ENCODE measurements at regions not wholly inside any gene's neighbourhood (a gene's known extent, or its start where the extent isn't known, plus 50 kb on each side); places are given as distances from the start of the nearest gene placed in this dataset.
"Not testable (repeated sequence)": the region's sequence is repeated elsewhere in the genome, so short reads cannot be mapped to it uniquely, and the experiment has no call there.

DNA sequence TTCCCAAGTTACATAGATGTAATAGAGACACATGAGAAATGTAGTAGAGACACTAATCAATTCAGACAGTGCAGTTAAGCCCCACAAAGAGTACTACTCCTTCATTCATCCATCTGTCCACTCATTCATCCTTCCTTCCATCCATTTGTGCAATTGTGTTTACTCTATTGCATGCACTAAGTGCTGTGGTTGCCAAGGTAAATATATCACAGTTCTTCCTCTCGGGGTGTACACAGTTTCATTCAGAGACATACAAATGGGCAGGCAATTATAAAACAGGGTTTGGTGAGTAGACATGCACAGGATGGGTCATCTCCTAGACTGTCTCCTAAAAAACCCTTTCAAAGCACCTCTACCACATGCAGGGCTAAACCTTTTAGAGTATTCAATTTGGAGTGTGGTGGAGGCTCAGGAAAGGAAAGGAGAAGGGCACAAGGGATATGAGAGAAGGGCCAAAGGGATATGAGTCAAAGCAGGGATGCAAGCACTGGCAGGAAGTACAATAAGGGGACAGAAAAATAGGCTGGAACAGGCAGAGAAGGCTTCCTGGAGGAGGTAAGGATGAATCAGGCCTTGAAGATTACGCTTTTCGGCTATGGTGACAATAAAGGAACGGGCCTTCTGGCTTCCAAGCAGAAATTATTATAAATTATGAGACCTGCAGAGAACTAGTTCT is 153.6 kb upstream of the VKORC1L1 start:
- CTCF ChIA-PET (ENCODE audit: low intra/inter-chr PET ratio); BruUV-seq (replicated peaks); H3K4me2 ChIP-seq (ENCODE audit: insufficient read depth, low read length); intact Hi-C loops (cut with micrococcal nuclease); H2AFZ ChIP-seq (ENCODE audit: low read depth, low read length); DNase-seq (ENCODE audit: extremely low read depth in 1 of 4, low spot score in 3 of 4); POLR2A ChIA-PET; H3K36me3 ChIP-seq (ENCODE audit: control insufficient read depth, insufficient read depth, low read length); ATAC-seq; H3K9me1 ChIP-seq (ENCODE audit: control insufficient read depth, insufficient read depth, low read length); FAIRE-seq; H3K4me1 ChIP-seq (replicated peaks in 1 of 2; ENCODE audit: control insufficient read depth in 2 of 2, insufficient read depth in 2 of 2, low read length in 2 of 2); H3K27ac ChIP-seq (ENCODE audit: extremely low read depth, low read depth, low read length); H3K4me3 ChIP-seq; H3K79me2 ChIP-seq (ENCODE audit: control insufficient read depth, insufficient read depth, low read length); H3K9ac ChIP-seq (ENCODE audit: insufficient read depth in 1 of 2, low read depth in 2 of 2, low read length in 2 of 2); H3K9me3 ChIP-seq (replicated peaks; ENCODE audit: control insufficient read depth, insufficient read depth, low read depth, low read length); H4K20me1 ChIP-seq (replicated peaks; ENCODE audit: control insufficient read depth, insufficient read depth, low read length); H3K27me3 ChIP-seq (ENCODE audit: control insufficient read depth in 2 of 2, insufficient read depth in 2 of 2, low read length in 2 of 2); in situ Hi-C loops (cut with MboI): not testable (repeated sequence)
- 32% methylated on average over 2 of the region's 4 CpGs for WGBS (ENCODE audit: insufficient coverage, low coverage, missing lambda C conversion rate)

DNA sequence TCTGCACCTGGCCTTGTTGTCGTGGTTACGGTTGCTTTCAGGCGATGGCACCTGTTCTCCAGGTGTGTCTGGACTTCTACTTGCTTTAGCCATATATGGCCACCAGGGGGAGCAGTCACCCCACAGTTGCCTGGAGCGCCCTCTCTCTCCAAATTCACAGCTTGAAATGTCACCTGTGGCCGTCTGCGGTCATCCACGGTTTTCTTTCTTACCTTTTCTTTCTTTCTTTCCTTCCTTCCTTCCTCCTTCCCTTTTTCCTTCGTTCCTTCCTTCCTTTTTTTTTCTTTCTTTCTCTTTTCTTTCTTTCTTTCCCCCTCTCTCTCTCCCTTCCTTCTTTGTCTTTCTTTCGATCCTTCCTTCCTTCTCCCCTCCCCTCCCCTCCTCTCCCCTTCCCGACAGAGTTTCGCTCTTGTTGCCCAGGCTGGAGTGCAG is 150.5 kb upstream of the VKORC1L1 start:
- peak; percentile 85 for FAIRE-seq
- Histone ChIP-seq H2AFZ (ENCODE audit: low read depth, low read length) (no peak overlapping the region), H3K9ac (ENCODE audit: insufficient read depth in 1 of 2, low read depth in 2 of 2, low read length in 2 of 2) (no peak overlapping the region), H3K79me2 (ENCODE audit: control insufficient read depth, insufficient read depth, low read length) (no peaks in the 10 kb centered on the region), H3K9me1 (ENCODE audit: control insufficient read depth, insufficient read depth, low read length) (no peaks in the 10 kb centered on the region), H3K4me3 (no peak overlapping the region), H3K27me3 (ENCODE audit: control insufficient read depth in 2 of 2, insufficient read depth in 2 of 2, low read length in 2 of 2) (no peaks in the 10 kb centered on the region), H3K27ac (ENCODE audit: extremely low read depth, low read depth, low read length) (no peak overlapping the region), H3K9me3 (replicated peaks; ENCODE audit: control insufficient read depth, insufficient read depth, low read depth, low read length) (no peaks in the 10 kb centered on the region), H3K4me2 (ENCODE audit: insufficient read depth, low read length) (no peak overlapping the region), H3K4me1 (replicated peaks in 1 of 2; ENCODE audit: control insufficient read depth in 2 of 2, insufficient read depth in 2 of 2, low read length in 2 of 2) (no peaks in the 10 kb centered on the region), H4K20me1 (replicated peaks; ENCODE audit: control insufficient read depth, insufficient read depth, low read length) (no peaks in the 10 kb centered on the region), H3K36me3 (ENCODE audit: control insufficient read depth, insufficient read depth, low read length) (no peaks in the 10 kb centered on the region; the same call in 2 of the 3 replicates)
- WGBS (ENCODE audit: insufficient coverage, low coverage, missing lambda C conversion rate): 13% methylated on average over 9 of the region's 11 CpGs
- in situ Hi-C loops (cut with MboI): loop anchor here (5.0 kb wide), 1 partner anchor 505 kb away; no protein-coding TSS in a partner anchor
- intact Hi-C loops (cut with micrococcal nuclease): no loop called here
- POLR2A ChIA-PET: interaction anchor here (0.6 kb wide), 1 partner anchor 1036 kb away, joined by 3 read pairs; no protein-coding TSS in a partner anchor
- CTCF ChIA-PET (ENCODE audit: low intra/inter-chr PET ratio): interaction anchor here (1.4 kb wide), 1 partner anchor 327 kb away, joined by 4 read pairs; no protein-coding TSS in a partner anchor
- ATAC-seq: peak; percentile 89
- TSS peak; percentile 44 for BruUV-seq (replicated peaks)
- DNase-seq (ENCODE audit: extremely low read depth in 1 of 4, low spot score in 3 of 4): peak; percentile 47 to 72 (median 54)
- TF ChIP-seq PTBP1 (IDR thresholded peaks at IDR 0.05; ENCODE audit: low read depth, low read length): 0 out of 2 replicates have a peak, but pooled peaks have one; percentile 34
- TF ChIP-seq RCOR1 (IDR thresholded peaks at IDR 0.05; ENCODE audit: borderline replicate concordance in 1 of 2, low read depth in 2 of 2, low read length in 2 of 2): peak in 1 of 2 experiments; percentile 44; a peak in 1 of 4 replicates
- TF ChIP-seq SRF (CRISPR knock-in tag; IDR thresholded peaks at IDR 0.05): no peak
- TF ChIP-seq, protein P1, sequence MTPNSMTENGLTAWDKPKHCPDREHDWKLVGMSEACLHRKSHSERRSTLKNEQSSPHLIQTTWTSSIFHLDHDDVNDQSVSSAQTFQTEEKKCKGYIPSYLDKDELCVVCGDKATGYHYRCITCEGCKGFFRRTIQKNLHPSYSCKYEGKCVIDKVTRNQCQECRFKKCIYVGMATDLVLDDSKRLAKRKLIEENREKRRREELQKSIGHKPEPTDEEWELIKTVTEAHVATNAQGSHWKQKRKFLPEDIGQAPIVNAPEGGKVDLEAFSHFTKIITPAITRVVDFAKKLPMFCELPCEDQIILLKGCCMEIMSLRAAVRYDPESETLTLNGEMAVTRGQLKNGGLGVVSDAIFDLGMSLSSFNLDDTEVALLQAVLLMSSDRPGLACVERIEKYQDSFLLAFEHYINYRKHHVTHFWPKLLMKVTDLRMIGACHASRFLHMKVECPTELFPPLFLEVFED (CRISPR knock-in tag; conservative IDR thresholded peaks at IDR 0.05): peak; percentile 87
- TF ChIP-seq, protein P2, sequence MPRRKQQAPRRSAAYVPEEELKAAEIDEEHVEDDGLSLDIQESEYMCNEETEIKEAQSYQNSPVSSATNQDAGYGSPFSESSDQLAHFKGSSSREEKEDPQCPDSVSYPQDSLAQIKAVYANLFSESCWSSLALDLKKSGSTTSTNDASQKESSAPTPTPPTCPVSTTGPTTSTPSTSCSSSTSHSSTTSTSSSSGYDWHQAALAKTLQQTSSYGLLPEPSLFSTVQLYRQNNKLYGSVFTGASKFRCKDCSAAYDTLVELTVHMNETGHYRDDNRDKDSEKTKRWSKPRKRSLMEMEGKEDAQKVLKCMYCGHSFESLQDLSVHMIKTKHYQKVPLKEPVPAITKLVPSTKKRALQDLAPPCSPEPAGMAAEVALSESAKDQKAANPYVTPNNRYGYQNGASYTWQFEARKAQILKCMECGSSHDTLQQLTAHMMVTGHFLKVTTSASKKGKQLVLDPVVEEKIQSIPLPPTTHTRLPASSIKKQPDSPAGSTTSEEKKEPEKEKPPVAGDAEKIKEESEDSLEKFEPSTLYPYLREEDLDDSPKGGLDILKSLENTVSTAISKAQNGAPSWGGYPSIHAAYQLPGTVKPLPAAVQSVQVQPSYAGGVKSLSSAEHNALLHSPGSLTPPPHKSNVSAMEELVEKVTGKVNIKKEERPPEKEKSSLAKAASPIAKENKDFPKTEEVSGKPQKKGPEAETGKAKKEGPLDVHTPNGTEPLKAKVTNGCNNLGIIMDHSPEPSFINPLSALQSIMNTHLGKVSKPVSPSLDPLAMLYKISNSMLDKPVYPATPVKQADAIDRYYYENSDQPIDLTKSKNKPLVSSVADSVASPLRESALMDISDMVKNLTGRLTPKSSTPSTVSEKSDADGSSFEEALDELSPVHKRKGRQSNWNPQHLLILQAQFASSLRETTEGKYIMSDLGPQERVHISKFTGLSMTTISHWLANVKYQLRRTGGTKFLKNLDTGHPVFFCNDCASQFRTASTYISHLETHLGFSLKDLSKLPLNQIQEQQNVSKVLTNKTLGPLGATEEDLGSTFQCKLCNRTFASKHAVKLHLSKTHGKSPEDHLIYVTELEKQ (CRISPR knock-in tag; IDR thresholded peaks at IDR 0.05): no peak
- TF ChIP-seq CREBBP (IDR thresholded peaks at IDR 0.05; ENCODE audit: low read depth, low read length): no peak
- TF ChIP-seq ZNF830 (CRISPR knock-in tag; IDR thresholded peaks at IDR 0.05): no peak
- TF ChIP-seq ZNF76 (CRISPR knock-in tag; IDR thresholded peaks at IDR 0.05; ENCODE audit: borderline replicate concordance): no peak
- TF ChIP-seq STAG1 (CRISPR knock-in tag; IDR thresholded peaks at IDR 0.05; ENCODE audit: borderline replicate concordance): peak; percentile 54; the same call in 1 of the 2 replicates
- TF ChIP-seq ZKSCAN1 (IDR thresholded peaks at IDR 0.05; ENCODE audit: low read depth, low read length): 0 out of 2 replicates have a peak, but pooled peaks have one; percentile 19

Data from K562 (cell line).